ENCODE measurements at regions not wholly inside any gene's neighbourhood (a gene's known extent, or its start where the extent isn't known, plus 50 kb on each side); places are given as distances from the start of the nearest gene placed in this dataset.
"Not testable (repeated sequence)": the region's sequence is repeated elsewhere in the genome, so short reads cannot be mapped to it uniquely, and the experiment has no call there.

DNA sequence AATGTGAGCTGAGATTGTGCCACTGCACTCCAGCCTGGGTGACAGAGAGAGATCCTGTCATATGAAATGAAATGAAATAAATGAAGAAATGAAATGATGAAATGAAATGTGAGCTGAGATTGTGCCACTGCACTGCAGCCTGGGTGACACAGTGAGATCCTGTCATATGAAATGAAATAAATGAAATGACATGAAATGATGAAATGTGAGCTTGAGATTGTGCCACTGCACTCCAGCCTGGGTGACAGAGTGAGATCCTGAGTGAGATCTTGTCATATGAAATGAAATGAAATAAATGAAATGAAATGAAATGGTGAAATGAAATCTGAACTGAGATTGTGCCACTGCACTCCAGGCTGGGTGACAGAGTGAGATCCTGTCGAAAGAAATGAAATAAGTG, 58.2 kb upstream of the FAN1 start:
- H3K27me3 ChIP-seq (ENCODE audit: insufficient read depth, insufficient read length); H3K4me1 ChIP-seq (ENCODE audit: insufficient read depth, insufficient read length); H3K36me3 ChIP-seq (ENCODE audit: insufficient read depth, insufficient read length, low read length); H3K9ac ChIP-seq (ENCODE audit: insufficient read length, low read depth); H3K9me3 ChIP-seq (ENCODE audit: insufficient read depth, low read length); DNase-seq (ENCODE audit: low read depth, low spot score); H3K4me3 ChIP-seq (ENCODE audit: insufficient read length, low read depth): not testable (repeated sequence)
